Calu3 (cell line): ENCODE measurements at regions not wholly inside any gene's neighbourhood (a gene's known extent, or its start where the extent isn't known, plus 50 kb on each side); places are given as distances from the start of the nearest gene placed in this dataset.

Experiments used
- BruUV-seq: library from RNA; stranded (reverse); fragments of 400-500 nt; replicated peaks from 2 replicates; lab custom pipeline; 2021; lab: Mats Ljungman, UMichigan
- CTCF ChIA-PET: fragments of 300-600 bp; sonication (Branson Sonifier 250); formaldehyde crosslinking; loops from one replicate; lab custom pipeline; 2022; ENCODE audit warnings: antibody characterized with exemption; lab: Charles Lee
- DNase-seq: peaks from one replicate; pipeline ENCODE4 v3.0.0; 2022
- H3K27ac Mint-ChIP-seq: one replicate; pipeline ENCODE4 v1.8.0; 2022; ENCODE audit warnings: mixed read lengths; ENCODE audit not compliant: unreplicated experiment
- H3K27me3 Mint-ChIP-seq: one replicate; pipeline ENCODE4 v1.8.0; 2022; ENCODE audit warnings: mixed read lengths; ENCODE audit not compliant: unreplicated experiment
- H3K36me3 Mint-ChIP-seq: one replicate; pipeline ENCODE4 v1.8.0; 2022; ENCODE audit warnings: mild to moderate bottlenecking, moderate library complexity, mixed read lengths; ENCODE audit not compliant: insufficient read depth, unreplicated experiment
- H3K4me1 Mint-ChIP-seq: one replicate; pipeline ENCODE4 v1.8.0; 2022; ENCODE audit warnings: mild to moderate bottlenecking, low read depth, mixed read lengths; ENCODE audit not compliant: unreplicated experiment
- H3K4me3 Mint-ChIP-seq: one replicate; pipeline ENCODE4 v1.8.0; 2022; ENCODE audit warnings: mild to moderate bottlenecking, low read depth, moderate library complexity, mixed read lengths; ENCODE audit not compliant: unreplicated experiment
- H3K9me3 Mint-ChIP-seq: one replicate; pipeline ENCODE4 v1.8.0; 2022; ENCODE audit warnings: low read depth, mixed read lengths; ENCODE audit not compliant: unreplicated experiment
- CTCF ChIP-seq: fragments of 200-600 bp; IDR thresholded peaks from one replicate; pipeline ENCODE4 v1.8.0; 2022; ENCODE audit warnings: antibody characterized with exemption; ENCODE audit not compliant: unreplicated experiment
- intact Hi-C: fragments of 100-400 bp; cut with micrococcal nuclease; formaldehyde crosslinking; loops from one replicate; pipeline ENCODE4 v1.10.0; 2022; ENCODE audit not compliant: unreplicated experiment

GRCh38 chr20:18985551-18985950, 172.0 kb downstream of the SCP2D1 start:
- TF ChIP-seq CTCF = no peak
- H3K9me3 Mint-ChIP-seq = no peaks in the 10 kb centered on the region
- H3K27ac Mint-ChIP-seq = no peak overlapping the region
- H3K36me3 Mint-ChIP-seq = no peaks in the 10 kb centered on the region
- H3K4me3 Mint-ChIP-seq = no peak overlapping the region
- no peak for DNase-seq
- CTCF ChIA-PET = no interaction called here
- H3K27me3 Mint-ChIP-seq = no peaks in the 10 kb centered on the region
- BruUV-seq = no TSS peak
- no peaks in the 10 kb centered on the region for H3K4me1 Mint-ChIP-seq
- intact Hi-C loops = no loop called here

- H3K9me3 Mint-ChIP-seq = no peaks in the 10 kb centered on the region
- no peaks in the 10 kb centered on the region for H3K27me3 Mint-ChIP-seq
- BruUV-seq = no TSS peak
- H3K27ac Mint-ChIP-seq = no peak overlapping the region
- CTCF ChIA-PET = no interaction called here
- no peak for TF ChIP-seq CTCF
- intact Hi-C loops = no loop called here
- H3K4me1 Mint-ChIP-seq = no peaks in the 10 kb centered on the region
- no peaks in the 10 kb centered on the region for H3K36me3 Mint-ChIP-seq
- DNase-seq = no peak
- no peak overlapping the region for H3K4me3 Mint-ChIP-seq
These were observed 172.7 kb downstream of the SCP2D1 start for GRCh38 chr20:18986146-18986830.

GRCh38 chr20:18986895-18987580, 173.5 kb downstream of the SCP2D1 start:
- intact Hi-C loops = no loop called here
- no TSS peak for BruUV-seq
- TF ChIP-seq CTCF = no peak

GRCh38 chr20:18987781-18988360, 174.3 kb downstream of the SCP2D1 start:
- H3K4me3 Mint-ChIP-seq = no peak overlapping the region
- BruUV-seq = no TSS peak
- no peaks in the 10 kb centered on the region for H3K36me3 Mint-ChIP-seq
- H3K9me3 Mint-ChIP-seq = no peaks in the 10 kb centered on the region
- no peak for DNase-seq
- no peaks in the 10 kb centered on the region for H3K4me1 Mint-ChIP-seq
- intact Hi-C loops = no loop called here
- CTCF ChIA-PET = no interaction called here
- no peak for TF ChIP-seq CTCF
- no peak overlapping the region for H3K27ac Mint-ChIP-seq
- no peaks in the 10 kb centered on the region for H3K27me3 Mint-ChIP-seq

More at GRCh38 chr20:18986895-18987580, 173.5 kb downstream of the SCP2D1 start:
- H3K9me3 Mint-ChIP-seq = no peaks in the 10 kb centered on the region
- DNase-seq = no peak
- CTCF ChIA-PET = no interaction called here
- H3K27me3 Mint-ChIP-seq = no peaks in the 10 kb centered on the region
- no peaks in the 10 kb centered on the region for H3K36me3 Mint-ChIP-seq
- H3K27ac Mint-ChIP-seq = no peak overlapping the region
- H3K4me1 Mint-ChIP-seq = no peaks in the 10 kb centered on the region
- H3K4me3 Mint-ChIP-seq = no peak overlapping the region
